IMR-90 (cell line): ENCODE measurements at regions not wholly inside any gene's neighbourhood (a gene's known extent, or its start where the extent isn't known, plus 50 kb on each side); places are given as distances from the start of the nearest gene placed in this dataset.

ENCODE experiments used
- ATAC-seq: fragments of 200-7000 bp; cut with Tn5 transposase; 2 replicates; pipeline ENCODE4 v1.9.1; 2020; ENCODE audit warnings: low read depth, mild to moderate bottlenecking, moderate library complexity
- BruUV-seq: library from RNA; stranded (reverse); fragments of 400-500 nt; replicated peaks from 2 replicates; lab custom pipeline; 2021; lab: Mats Ljungman, UMichigan
- CTCF ChIA-PET: fragments of 300-600 bp; formaldehyde crosslinking; extraction: SDS; loops from one replicate; lab custom pipeline; 2021; ENCODE audit warnings: antibody characterized with exemption; lab: Yijun Ruan, JAX
- POLR2A ChIA-PET: fragments of 300-600 bp; sonication (Branson Sonifier 250); formaldehyde crosslinking; loops from one replicate; lab custom pipeline; 2022; ENCODE audit warnings: antibody characterized with exemption; ENCODE audit not compliant: unreplicated experiment; lab: Charles Lee
- DNase-seq: peaks from one replicate; pipeline ENCODE4 v3.0.0; 2013
- H2AFZ ChIP-seq: replicated peaks from 2 replicates; pipeline ENCODE3; 2013; ENCODE audit warnings: low read length, mild to moderate bottlenecking; ENCODE audit not compliant: poor library complexity
- H2AK5ac ChIP-seq: 2 replicates; pipeline ENCODE4 v1.6.1; 2013; ENCODE audit warnings: low read depth, low read length, inconsistent platforms
- H2AK9ac ChIP-seq: replicated peaks from 2 replicates; pipeline ENCODE3; 2013; ENCODE audit warnings: mild to moderate bottlenecking, low read depth, low read length, moderate library complexity; ENCODE audit not compliant: poor library complexity
- H2BK120ac ChIP-seq: 2 replicates; pipeline ENCODE4 v1.6.1; 2013; ENCODE audit warnings: low read depth, low read length, inconsistent platforms
- H2BK15ac ChIP-seq: 3 replicates; pipeline ENCODE4 v1.6.1; 2013; ENCODE audit warnings: low read depth, low read length, inconsistent platforms
- H2BK20ac ChIP-seq: 2 replicates; pipeline ENCODE4 v1.6.1; 2013; ENCODE audit warnings: low read depth, mild to moderate bottlenecking, inconsistent platforms, low read length, moderate library complexity
- H2BK5ac ChIP-seq: 2 replicates; pipeline ENCODE4 v1.6.1; 2013; ENCODE audit warnings: mild to moderate bottlenecking, low read depth, low read length, inconsistent platforms; ENCODE audit not compliant: poor library complexity, severe bottlenecking
- H3K14ac ChIP-seq: replicated peaks from 2 replicates; pipeline ENCODE4 v1.6.1; 2013; ENCODE audit warnings: low read depth, low read length, inconsistent platforms
- H3K18ac ChIP-seq: 2 replicates; pipeline ENCODE4 v1.6.1; 2013; ENCODE audit warnings: low read depth, low read length, control low read depth
- H3K23ac ChIP-seq: 2 replicates; pipeline ENCODE4 v1.6.1; 2013; ENCODE audit warnings: low read depth, low read length, inconsistent platforms
- H3K27ac ChIP-seq: 2 replicates; pipeline ENCODE4 v1.5.1; 2013; ENCODE audit warnings: mild to moderate bottlenecking, control low read depth, low read length; ENCODE audit not compliant: insufficient read depth
- H3K27me3 ChIP-seq: 2 replicates; pipeline ENCODE4 v1.6.1; 2013; ENCODE audit warnings: low read length; ENCODE audit not compliant: control insufficient read depth, insufficient read depth
- H3K36me3 ChIP-seq: 2 replicates; pipeline ENCODE4 v1.6.1; 2013; ENCODE audit warnings: low read length, mixed read lengths; ENCODE audit not compliant: control insufficient read depth, insufficient read depth
- H3K4ac ChIP-seq: 2 replicates; pipeline ENCODE4 v1.6.1; 2013; ENCODE audit warnings: low read depth, low read length, inconsistent platforms
- H3K4me1 ChIP-seq: 2 replicates; pipeline ENCODE4 v1.6.1; 2013; ENCODE audit warnings: low read length, mixed read lengths; ENCODE audit not compliant: control insufficient read depth, insufficient read depth
- H3K4me2 ChIP-seq: 2 replicates; pipeline ENCODE4 v1.6.1; 2013; ENCODE audit warnings: low read depth, mild to moderate bottlenecking, control low read depth, low read length, moderate library complexity
- H3K4me3 ChIP-seq: 2 replicates; pipeline ENCODE4 v1.5.1; 2013; ENCODE audit warnings: low read depth, mild to moderate bottlenecking, control low read depth, low read length, moderate library complexity; ENCODE audit not compliant: insufficient read depth
- H3K56ac ChIP-seq: 2 replicates; pipeline ENCODE4 v1.6.1; 2013; ENCODE audit warnings: low read length, inconsistent platforms; ENCODE audit not compliant: insufficient read depth; ENCODE audit errors: extremely low read depth
- H3K79me1 ChIP-seq, 2 experiments: 2 replicates each; pipeline ENCODE4 v1.6.1; 2013; ENCODE audit warnings: low read length in 2 of 2, inconsistent platforms in 1 of 2, low read depth in 1 of 2
- H3K9ac ChIP-seq: 2 replicates; pipeline ENCODE4 v1.6.1; 2013; ENCODE audit warnings: low read depth, low read length, control low read depth
- H3K9me1 ChIP-seq: 2 replicates; pipeline ENCODE4 v1.6.1; 2013; ENCODE audit warnings: low read length, inconsistent platforms; ENCODE audit not compliant: insufficient read depth
- H3K9me3 ChIP-seq: 2 replicates; pipeline ENCODE4 v1.6.1; 2013; ENCODE audit warnings: low read length; ENCODE audit not compliant: control insufficient read depth, insufficient read depth
- H4K20me1 ChIP-seq: 2 replicates; pipeline ENCODE4 v1.6.1; 2013; ENCODE audit warnings: low read length, inconsistent platforms; ENCODE audit not compliant: insufficient read depth
- H4K5ac ChIP-seq: 2 replicates; pipeline ENCODE4 v1.6.1; 2013; ENCODE audit warnings: mild to moderate bottlenecking, low read depth, low read length, control low read depth
- H4K8ac ChIP-seq, 2 experiments: 2 replicates each; pipeline ENCODE4 v1.6.1; 2013; ENCODE audit warnings: low read depth in 2 of 2, low read length in 2 of 2, control low read depth in 1 of 2, inconsistent platforms in 1 of 2
- H4K91ac ChIP-seq: 2 replicates; pipeline ENCODE4 v1.6.1; 2013; ENCODE audit warnings: low read depth, low read length, inconsistent platforms; ENCODE audit not compliant: insufficient read depth
- CHD1 ChIP-seq: IDR thresholded peaks from 2 replicates; pipeline ENCODE4 v1.6.1; 2012; ENCODE audit warnings: low read depth, low read length, improper control_type of control experiment
- FOS ChIP-seq: fragments of 150-350 bp; IDR thresholded peaks from 2 replicates; pipeline ENCODE4 v1.6.1; 2016; ENCODE audit warnings: low read depth, low read length
- MAFK ChIP-seq: IDR thresholded peaks from 2 replicates; pipeline ENCODE4 v1.6.1; 2012; ENCODE audit warnings: low read depth, low read length, improper control_type of control experiment
- NFE2L2 ChIP-seq: fragments of 150-350 bp; IDR thresholded peaks from 2 replicates; pipeline ENCODE4 v1.6.1; 2016; ENCODE audit warnings: low read depth, mild to moderate bottlenecking, low read length
- RAD21 ChIP-seq: IDR thresholded peaks from 2 replicates; pipeline ENCODE4 v1.6.1; 2012; ENCODE audit warnings: low read length, improper control_type of control experiment
- WGBS, 2 experiments: methylation state at CpG; one replicate each; pipeline versions ENCODE4 v1.1.5 to v1.1.7; 2013; ENCODE audit warnings: missing lambda C conversion rate in 2 of 2; ENCODE audit not compliant: insufficient read length in 1 of 2; ENCODE audit errors: extremely low coverage in 2 of 2; 5-methylcytosine and 5-hydroxymethylcytosine counted together
- dilution Hi-C: fragments of 300-500 bp; cut with HindIII; formaldehyde crosslinking; loops from one replicate; pipeline ENCODE4 v1.14.3; 2018; ENCODE audit warnings: low sequenced_read_pairs; ENCODE audit not compliant: unreplicated experiment
- in situ Hi-C: fragments of 300-500 bp; cut with MboI; formaldehyde crosslinking; loops from 3 replicates; pipeline ENCODE4 v1.14.3; 2019; ENCODE audit warnings: low sequenced_read_pairs, inconsistent platforms, mixed read lengths
- intact Hi-C: fragments of 100-400 bp; cut with micrococcal nuclease; formaldehyde crosslinking; loops from 2 replicates; pipeline ENCODE4 v1.10.0; 2022

DNA sequence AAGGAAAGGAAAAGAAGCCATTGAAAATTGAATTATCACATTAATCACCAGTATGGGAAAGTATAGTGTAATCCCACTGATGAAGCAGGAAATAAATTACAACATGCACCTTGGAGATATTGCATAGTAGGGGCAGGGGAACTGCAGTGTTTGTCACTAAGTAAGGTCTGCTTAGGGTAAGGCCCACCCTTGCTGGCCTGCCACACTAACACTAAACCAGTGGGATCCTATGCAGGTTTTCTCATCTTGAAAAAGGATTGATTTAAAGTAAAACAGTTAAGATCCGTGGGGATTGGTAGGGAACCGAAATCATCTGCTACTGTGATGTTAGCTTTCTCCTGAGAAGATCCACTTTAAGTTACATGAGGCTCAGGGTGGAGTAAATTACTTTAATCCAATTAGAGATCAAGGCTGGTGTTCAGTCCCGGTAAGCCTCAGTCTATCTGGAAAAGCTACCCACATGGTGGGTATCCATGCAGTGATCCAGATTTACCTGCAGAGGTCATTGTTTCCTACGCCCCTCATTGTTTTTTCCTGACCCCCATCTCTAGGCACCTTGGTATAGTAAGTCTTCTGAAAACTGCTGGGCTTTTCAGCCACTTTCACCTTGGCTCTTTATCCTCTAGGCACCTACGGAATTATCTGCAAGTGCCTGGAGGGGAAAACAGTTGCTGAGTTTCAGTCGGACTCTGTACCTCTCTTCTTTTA is 1014.9 kb upstream of the ATXN8OS start:
- no peak for ATAC-seq
- H3K4me2 ChIP-seq = no peak overlapping the region
- TF ChIP-seq NFE2L2 = no peak
- TF ChIP-seq MAFK = no peak
- TF ChIP-seq RAD21 = no peak
- no peak for TF ChIP-seq CHD1
- TF ChIP-seq FOS = no peak
- H3K18ac ChIP-seq = no peak overlapping the region
- no peak overlapping the region for H2BK20ac ChIP-seq
- BruUV-seq = no TSS peak
- no peak overlapping the region for H4K91ac ChIP-seq
- in situ Hi-C loops = no loop called here
- no peak overlapping the region for H3K4ac ChIP-seq
- no CpG with 5 or more reads among the region's 6 CpGs for WGBS, 2 experiments
- no peak overlapping the region for H3K14ac ChIP-seq
- no peak overlapping the region for H3K4me3 ChIP-seq
- no peaks in the 10 kb centered on the region for H3K36me3 ChIP-seq
- no peak overlapping the region for H2BK15ac ChIP-seq
- H3K27ac ChIP-seq = no peak overlapping the region
- no peak overlapping the region for H4K8ac ChIP-seq
- H3K27me3 ChIP-seq = no peaks in the 10 kb centered on the region
- H2BK5ac ChIP-seq = no peak overlapping the region
- 0 out of 2 replicates have a peak, but pooled peaks cover 2% of the 10 kb centered on the region for H3K9me3 ChIP-seq
- dilution Hi-C loops = no loop called here
- POLR2A ChIA-PET = no interaction called here
- intact Hi-C loops = no loop called here
- CTCF ChIA-PET = no interaction called here
- H2AK9ac ChIP-seq = no peak overlapping the region
- H3K9ac ChIP-seq = no peak overlapping the region
- H3K56ac ChIP-seq = no peak overlapping the region
- no peak overlapping the region for H2AK5ac ChIP-seq
- DNase-seq = no peak
- no peaks in the 10 kb centered on the region for H4K20me1 ChIP-seq
- H2AFZ ChIP-seq = no peak overlapping the region
- H4K5ac ChIP-seq = no peak overlapping the region
- no peaks in the 10 kb centered on the region for H3K9me1 ChIP-seq
- H3K4me1 ChIP-seq = no peaks in the 10 kb centered on the region
- H2BK120ac ChIP-seq = no peak overlapping the region
- H3K79me1 ChIP-seq = no peaks in the 10 kb centered on the region
- H3K23ac ChIP-seq = no peak overlapping the region
